T47D (cell line): ENCODE measurements at regions not wholly inside any gene's neighbourhood (a gene's known extent, or its start where the extent isn't known, plus 50 kb on each side); places are given as distances from the start of the nearest gene placed in this dataset.

Experiments
- DNase-seq, 2 experiments: peaks; one replicate each; pipeline versions ENCODE4 v3.0.0 to v3.0.0-alpha.2; 2011 to 2012; ENCODE audit warnings: low read depth in 1 of 2, low spot score in 1 of 2
- JUND ChIP-seq: IDR thresholded peaks from 2 replicates; pipeline ENCODE4 v1.6.1; 2012; ENCODE audit warnings: low read depth
- in situ Hi-C: cut with HindIII; loops from 2 replicates; pipeline ENCODE4 v1.10.0; 2016; ENCODE audit warnings: low sequenced_read_pairs, low pct_unique_long_range_greater_than_20kb

DNA sequence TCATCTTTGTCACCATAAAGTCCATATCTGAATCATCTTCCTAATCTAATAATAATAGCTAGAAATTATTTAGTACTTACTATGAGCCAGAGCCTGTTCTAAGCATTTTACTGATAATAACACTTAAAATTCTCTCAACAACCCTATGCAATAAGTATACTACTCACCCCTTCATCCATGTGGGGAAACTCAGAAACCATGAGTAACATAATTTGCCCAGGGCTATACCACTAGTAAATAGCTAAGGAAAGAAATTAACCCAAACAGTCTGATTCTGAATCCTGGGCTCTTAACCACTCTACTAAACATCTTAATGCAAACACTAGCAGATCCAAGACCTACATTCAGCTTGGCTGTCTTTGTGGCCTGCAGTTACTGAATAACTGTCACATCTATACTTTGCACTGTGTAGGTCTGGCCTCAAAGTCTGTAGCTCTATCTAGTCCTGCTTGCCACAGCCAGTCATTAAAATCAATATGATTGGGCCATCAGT, 394.8 kb upstream of the ESRRG start:
- no peak for DNase-seq
- TF ChIP-seq JUND: no peak
- in situ Hi-C loops: no loop called here

DNA sequence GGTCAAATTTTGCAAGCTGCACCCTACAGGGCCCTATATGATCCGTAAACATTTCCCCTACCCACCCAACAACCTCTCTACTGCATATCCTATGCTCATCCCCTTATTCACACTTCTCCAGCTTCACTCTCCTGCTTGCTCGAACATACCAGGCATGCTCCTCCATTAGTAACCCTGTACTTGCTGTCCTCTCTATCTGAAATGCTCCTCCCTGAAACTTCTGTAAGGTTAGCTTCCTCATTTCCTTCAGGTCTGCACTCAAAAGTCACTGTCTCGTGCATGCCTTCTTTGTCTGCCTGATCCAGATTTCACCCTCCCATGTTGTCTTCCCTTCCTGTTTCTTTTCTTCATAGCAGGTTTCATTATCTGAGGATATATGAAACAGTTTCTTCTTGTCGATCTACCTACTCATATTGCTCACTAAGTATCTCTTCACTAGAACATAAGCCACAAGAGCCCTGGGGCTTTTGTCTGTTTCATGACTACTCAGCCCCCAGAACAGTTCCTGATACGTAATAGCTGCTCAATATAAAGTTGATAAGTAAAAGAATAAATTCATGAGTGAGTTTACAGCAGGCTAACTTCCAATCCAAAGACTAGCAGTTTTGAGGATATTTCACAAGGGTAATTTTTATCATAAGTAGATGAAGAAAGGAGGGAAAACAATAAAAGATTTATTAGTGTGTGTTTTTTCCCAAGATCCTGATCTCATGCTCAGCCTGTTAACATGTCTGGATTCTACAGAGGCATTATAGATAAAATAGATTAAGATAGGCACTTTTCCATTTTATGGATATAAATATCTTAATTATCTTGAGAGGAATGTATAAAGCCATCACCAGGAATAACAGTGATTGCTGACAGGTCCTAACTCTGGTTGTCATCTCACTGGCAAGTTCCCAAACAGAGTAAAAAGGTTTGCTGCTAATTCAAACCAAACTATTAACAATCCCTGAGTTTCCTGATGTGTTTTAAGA, 392.5 kb upstream of the ESRRG start:
- no peak for DNase-seq
- in situ Hi-C loops: no loop called here
- TF ChIP-seq JUND: no peak

DNA sequence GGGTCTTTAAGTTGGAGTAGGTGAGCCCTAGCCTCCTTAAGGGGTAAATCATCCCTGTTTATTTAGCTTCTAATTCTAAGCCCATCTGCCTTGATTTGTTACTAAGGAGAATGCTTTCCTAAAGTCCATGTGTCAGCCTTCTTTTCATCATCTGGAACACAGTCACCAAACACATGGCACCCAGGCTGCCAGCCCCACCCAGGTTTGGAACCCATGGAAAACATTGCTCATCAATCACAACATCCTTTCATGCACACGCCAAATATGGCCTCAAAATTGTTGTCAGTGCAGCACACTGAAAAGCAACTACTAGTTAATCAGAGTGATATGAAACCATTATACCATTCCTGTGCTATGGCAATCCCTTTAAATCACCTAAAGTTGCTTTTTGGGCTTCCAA, 386.7 kb upstream of the ESRRG start:
- no peak for TF ChIP-seq JUND
- in situ Hi-C loops: no loop called here
- DNase-seq: no peak

DNA sequence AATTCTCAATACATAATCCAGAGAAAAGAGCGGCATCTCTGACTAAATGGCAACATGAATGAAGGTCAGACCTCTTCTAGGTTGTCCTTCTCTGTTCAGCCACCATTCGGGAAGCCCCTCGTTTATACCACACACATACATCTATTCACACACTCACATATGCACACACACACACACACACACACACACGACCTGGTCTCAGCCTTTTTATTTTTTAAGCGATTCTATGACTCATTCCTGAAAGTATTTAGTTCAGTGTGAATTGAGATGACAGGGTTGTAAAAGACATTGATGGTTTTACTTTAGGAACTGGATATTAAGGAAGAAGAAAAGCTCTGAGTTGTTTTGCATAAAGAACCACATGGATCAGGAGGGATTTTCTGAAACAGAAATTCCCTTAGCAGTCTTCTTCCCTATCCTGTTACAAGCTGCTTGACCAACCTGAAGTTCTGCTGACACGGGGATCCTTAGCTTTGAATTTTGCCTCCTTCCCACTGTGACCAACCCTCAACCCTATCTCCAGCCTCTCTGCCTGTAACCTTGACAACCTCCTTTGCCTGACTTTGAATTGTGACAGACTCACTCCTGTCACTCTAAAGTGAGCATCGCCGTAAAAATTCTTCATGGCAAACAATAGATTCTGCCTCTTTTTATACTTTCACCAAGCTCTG, 383.1 kb upstream of the ESRRG start:
- in situ Hi-C loops: no loop called here
- no peak for DNase-seq
- TF ChIP-seq JUND: no peak

DNA sequence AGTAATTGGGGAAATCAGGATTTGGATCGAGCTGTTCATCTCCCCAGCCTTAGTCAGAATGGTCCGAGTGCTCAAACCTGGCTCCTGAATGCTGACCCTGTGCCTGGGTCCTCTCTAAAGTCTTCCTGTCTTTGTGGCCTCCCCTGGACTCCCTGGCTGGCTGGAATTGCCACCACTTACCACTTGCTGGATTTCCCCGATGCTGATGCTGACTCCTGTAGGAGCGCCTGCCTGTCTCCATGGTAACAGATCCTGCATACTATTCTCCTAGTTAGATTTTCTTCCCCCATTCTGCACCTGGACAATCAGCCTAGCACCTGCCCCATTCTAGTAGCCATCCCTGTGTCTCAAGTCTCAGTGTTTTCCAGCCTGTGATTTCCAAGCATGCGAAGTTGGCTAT, 382.2 kb upstream of the ESRRG start:
- in situ Hi-C loops: no loop called here
- TF ChIP-seq JUND: no peak
- no peak for DNase-seq

DNA sequence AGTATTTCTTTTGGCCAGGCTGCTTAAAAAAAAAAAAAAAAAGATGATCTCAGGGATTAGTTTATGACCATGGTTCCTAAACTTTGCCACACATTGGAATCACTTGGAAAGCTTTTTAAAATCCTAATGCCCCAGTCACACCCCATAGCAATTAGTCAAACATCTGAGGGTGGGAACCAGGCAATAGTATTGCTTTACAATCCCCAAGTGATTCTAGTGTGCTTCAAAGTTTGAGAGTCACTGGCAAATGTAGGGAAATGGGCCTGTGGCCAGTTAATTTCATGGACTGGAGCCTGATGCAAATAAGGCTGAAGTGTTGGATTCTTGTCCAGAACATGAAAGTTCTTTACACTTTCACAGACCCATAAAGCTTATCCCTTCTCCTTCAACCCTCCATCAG, 374.6 kb upstream of the ESRRG start:
- TF ChIP-seq JUND: no peak
- DNase-seq: no peak
- in situ Hi-C loops: no loop called here

DNA sequence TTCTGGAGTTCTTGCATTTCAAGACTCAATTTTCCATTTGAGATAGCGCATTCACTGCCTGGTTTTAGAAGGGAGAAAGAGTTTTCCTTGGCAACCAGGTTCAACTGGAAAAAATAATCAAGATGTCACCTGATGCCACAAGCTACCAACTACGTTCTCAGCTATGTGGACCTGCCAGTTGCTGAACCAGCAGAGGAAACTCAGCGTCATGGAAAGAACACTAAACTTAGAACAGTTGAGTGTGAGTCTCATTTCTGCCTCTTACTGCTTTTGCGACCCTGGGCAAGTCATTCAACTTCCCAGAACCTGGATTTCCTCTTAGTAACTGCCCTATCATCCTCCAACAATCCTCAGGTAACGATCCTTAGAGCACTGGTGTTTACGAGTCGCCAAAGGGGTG, 373.0 kb upstream of the ESRRG start:
- in situ Hi-C loops: no loop called here
- DNase-seq: no peak
- no peak for TF ChIP-seq JUND

DNA sequence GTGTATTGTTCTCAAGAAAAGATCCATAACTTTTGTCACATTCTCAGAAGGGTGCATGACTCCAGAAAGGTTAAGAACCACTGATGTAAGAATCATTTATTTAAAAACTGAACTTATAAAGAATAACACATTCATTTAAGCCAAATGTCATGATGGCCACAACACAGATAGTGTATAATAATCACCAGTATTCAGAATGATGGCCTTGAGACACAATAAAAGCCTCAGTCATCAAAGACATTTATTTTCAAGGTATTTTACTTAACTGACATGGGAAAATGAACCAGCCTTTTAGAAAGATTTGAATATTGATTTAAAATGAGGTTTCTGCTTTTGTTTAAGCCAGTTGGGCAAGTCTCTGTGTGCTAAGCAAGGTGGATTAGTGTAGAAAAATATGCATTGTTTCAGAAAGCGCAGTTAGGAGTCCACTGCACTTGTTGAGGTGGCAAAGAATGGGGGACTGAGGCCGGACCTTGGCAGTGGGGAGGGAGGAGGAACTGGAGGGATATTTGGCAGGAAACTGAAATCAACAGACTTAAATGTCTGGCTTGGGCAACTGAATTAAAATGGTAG, 371.9 kb upstream of the ESRRG start:
- no peak for TF ChIP-seq JUND
- no peak for DNase-seq
- in situ Hi-C loops: no loop called here

DNA sequence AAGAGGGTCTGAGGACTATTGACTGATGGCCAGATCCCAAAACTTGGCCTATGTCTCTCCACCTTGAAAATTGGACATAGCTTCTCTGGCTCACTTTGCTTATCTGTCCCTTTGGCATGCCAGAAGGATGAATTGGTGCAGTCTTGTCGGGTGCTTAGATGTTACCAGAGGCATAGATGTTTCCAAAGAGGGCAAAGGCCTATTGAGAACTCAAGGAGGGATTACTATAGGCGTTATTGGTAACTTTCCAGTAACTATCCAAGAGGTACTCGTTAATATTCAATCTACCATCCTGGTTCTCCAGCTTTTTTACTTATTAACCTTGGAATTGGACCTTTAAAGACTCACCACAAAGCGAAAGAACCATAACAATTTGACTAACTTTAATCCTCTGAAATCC, 368.3 kb upstream of the ESRRG start:
- TF ChIP-seq JUND: no peak
- in situ Hi-C loops: no loop called here
- DNase-seq: no peak

DNA sequence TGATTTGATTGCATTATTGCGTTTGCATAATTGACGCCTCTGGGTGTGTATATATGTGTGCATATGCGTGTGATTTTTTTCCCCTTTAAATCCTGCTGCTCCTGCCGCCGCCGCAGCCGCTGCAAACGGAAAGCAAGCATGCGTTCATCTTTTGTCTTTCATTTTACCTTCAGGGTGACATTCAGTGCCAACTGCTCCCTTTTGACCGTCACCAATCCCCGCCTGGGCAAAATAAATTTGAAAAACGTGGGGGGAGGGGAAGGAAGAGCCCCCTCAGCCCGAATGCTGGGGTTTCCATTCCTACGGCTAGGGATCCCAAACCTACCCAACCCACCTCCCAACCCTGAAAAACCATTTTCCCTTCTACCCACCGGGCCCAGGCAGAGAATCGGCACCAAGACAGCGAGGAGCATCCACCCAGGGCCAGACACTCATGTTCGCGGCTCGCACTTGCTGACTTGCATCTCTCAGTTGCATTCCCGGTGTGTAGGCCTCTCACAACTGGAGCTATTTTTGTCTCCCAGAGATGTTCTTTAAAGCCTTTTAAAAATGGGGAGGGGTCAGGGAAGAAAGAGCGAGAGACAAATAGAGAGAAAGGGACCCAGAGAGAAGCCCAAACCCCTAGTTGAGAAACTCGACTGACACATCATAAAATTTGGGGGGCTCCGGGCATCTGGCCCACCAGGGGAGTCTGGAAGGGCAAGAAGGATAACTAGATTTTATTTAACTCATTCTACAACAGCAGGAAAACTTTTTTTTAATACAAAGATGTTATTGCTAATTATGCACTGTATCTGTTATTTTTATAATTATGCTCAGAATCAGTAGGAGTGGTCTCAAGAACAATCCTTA, 367.1 kb upstream of the ESRRG start:
- in situ Hi-C loops: no loop called here
- no peak for DNase-seq
- TF ChIP-seq JUND: no peak

DNA sequence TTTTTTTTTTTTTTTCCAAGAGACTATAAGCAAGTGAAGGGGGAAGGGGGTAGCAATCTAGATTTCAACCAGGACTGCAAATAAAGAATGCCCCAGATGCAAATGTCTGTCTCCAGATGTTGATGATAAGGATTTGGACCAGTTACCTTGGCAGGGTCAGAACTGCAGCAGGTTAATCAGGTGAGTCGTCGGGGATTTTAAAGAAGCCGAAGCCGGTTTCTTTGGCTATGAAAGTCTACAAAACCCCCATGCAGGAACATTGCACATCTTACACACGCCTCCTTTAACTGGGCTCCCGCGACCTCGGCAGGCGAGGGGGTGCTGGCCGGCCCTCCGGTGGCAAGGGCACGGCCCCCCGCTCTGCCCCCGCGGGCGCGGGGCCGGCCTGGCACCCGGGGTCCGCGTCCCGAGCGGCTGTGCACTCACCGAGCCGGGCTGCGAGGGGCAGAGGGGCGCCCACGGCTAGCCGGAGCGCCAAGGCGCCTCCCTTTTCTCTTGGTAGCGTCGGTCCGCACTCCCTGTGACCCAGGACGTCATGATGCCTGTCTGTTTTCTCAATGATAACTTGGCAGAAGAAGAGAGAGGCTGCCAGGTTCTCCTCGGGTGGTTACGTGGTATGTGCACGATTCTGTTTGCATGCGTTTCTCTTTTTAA, 366.3 kb upstream of the ESRRG start:
- peak; percentile 59 to 80 for DNase-seq

DNA sequence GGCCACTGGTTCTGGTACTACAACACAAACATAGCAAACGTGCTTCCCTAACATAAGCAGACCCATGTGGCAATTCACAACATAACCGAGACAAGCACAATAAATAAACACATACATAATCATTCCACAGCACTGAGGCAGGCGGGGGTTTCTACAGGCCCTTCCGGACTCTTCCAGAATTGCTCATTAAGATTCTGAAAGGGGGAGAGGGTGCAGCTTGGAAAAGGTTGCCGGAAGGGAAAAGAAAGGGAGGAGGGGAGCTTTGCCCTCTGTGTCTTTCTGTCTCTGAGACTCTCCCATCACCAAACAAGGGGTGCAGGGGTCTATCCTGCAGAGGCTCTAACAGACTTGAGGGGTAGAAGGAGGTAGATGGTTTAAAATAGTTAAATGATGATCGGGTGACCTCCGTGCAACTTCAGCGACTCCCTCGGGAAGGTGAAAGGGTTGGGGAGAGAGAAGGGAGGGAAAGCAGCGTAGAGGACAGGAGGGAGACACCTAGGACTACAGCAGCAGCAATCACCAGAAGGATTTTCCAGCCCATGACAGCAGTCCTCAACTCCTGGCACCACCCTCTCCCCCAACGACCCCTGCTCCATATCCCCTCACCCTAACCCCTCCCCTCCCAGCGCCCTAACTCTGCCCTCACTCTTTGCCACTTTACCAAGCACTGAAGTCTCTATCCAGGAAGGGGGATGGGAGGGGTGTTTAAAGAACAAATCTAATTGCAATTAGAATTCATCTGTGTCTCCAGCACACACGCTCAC, 365.5 kb upstream of the ESRRG start:
- in situ Hi-C loops: no loop called here
- DNase-seq: no peak
- no peak for TF ChIP-seq JUND

More for the DNA sequence above, 366.3 kb upstream of the ESRRG start:
- TF ChIP-seq JUND: no peak
- in situ Hi-C loops: no loop called here
